Hypothalamus (tissue), 51 donors: ENCODE measurements at regions not wholly inside any gene's neighbourhood (a gene's known extent, or its start where the extent isn't known, plus 50 kb on each side); places are given as distances from the start of the nearest gene placed in this dataset.

Experiments
- DNase-seq, 51 donors: peaks; one replicate each; lab custom pipeline; 2025; lab: John Stamatoyannopoulos, UW

- DNase-seq = no peak
These were observed 499.6 kb upstream of the LRRN3 start for GRCh38 chr7:110591341-110591740.

GRCh38 chr7:110592557-110592956 lies 498.4 kb upstream of the LRRN3 start:
- no peak for DNase-seq

DNA sequence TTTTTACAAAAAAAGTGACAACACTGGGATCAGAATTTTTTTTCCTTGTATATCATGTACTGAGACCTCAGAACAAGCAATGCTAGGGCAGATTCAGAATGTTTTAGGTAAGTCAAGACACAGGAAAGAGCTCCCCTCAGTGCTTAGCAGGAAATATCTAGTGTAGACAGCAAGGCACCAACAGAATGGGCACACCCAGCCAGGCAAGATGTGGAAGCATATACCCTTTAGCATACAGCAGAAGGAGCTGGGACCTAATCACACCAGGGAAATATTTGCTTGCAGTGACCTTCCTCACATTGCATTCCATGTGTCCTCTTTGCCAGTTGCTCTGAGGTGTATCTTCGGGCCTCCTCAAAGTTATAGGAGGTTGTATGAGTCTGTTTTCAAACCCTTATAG lies 497.6 kb upstream of the LRRN3 start:
- no peak for DNase-seq

DNA sequence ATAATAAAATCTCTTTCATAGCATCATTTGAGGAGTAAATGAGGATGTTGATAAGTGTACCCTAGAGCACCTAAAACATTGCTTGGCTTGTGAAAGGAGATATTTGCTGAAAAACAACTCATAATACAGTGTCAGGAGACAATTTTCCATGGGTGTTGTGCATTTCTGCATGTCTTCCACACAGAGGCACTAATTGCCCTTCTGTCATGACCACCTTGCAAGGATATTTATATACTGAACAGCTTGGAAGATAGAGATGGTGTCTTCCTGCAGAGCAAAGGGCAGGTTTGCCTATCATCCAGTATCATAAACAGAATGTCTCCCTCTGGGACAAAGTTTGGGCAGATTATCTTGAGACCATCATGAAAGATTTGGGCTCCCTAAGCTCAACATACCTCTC lies 495.2 kb upstream of the LRRN3 start:
- DNase-seq = no peak

DNA sequence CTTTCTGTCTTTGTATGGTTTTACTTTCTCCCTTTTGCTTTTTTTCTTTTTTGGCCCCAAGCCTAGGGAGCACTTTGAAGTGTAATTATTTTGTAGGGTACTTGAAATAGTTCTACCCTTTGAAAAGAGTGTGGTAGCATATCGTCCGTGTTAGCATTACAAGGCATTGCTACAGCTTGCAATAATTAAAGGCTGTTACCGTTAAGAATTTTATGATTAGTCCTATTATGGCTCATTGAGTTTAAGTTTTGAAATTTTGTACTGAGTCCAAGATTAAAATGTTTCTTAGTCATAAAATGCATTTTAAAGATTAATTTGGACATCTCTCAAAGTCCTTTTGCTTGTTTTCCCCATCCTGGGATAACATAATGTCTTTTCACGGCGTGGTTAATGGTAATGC lies 490.0 kb upstream of the LRRN3 start:
- no peak for DNase-seq

GRCh38 chr7:110601710-110602109 lies 489.2 kb upstream of the LRRN3 start:
- DNase-seq = no peak

DNA sequence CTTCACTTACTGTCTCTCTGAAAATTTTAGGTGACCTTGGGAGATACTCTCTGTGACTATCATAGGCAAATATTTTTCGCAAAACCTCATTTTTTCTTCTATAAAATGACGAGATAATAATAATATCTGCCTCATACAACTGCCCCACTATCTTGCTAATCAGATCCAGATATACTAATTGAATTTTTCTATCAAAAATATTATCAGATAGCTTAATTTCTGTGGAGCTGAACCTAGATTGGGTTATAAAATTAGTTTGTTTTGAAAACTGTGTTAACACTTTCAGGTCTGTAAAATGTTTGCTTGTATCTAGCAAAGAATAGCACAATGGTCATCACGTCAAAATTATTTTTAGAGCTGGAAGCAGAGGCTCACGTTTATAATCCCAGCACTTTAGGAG lies 486.7 kb upstream of the LRRN3 start:
- DNase-seq = no peak

GRCh38 chr7:110604885-110605284 lies 486.0 kb upstream of the LRRN3 start:
- DNase-seq = no peak

DNA sequence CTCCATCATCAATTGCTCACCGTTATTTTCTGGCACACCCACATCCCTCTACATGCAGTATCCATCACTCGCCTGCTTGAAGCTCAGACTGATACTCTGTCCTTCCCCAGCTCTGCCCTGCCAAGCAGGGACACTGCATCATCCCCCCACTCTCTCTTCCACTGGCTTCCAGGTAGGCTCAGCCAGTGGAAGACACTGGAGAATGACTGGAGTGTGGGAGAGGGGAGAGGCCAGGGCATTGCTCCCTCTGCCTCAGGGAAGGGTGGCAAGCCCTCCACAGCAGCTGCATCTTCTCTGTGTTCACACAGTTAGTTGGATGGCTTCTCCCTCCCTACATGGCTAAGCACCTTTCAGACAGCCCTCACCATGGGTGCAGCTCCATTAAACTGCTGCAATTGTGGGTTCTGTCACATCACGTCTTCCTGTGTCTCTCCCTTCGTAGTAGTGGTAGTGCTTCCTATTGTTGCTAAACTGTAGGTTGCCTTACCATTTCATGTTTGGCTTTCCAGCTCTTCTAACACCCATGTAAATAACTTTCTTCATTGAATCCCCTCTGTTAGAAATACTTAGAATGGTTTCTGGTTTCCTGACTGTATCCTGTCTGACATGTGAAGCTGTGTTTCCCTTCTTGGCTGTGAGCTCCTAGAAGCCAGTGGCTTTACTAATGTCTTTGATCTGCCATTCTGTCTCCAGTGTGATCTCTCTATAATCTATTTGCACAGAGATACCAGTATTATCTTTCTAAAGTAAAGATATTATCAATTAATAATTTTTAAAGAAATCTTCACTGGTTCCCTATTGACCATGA lies 483.7 kb upstream of the LRRN3 start:
- no peak for DNase-seq

- DNase-seq = no peak
These were observed 481.6 kb upstream of the LRRN3 start for GRCh38 chr7:110609336-110609735.

- DNase-seq = no peak
These were observed 478.2 kb upstream of the LRRN3 start for GRCh38 chr7:110612680-110613079.
